ENCODE measurements at regions not wholly inside any gene's neighbourhood (a gene's known extent, or its start where the extent isn't known, plus 50 kb on each side); places are given as distances from the start of the nearest gene placed in this dataset.

DNA sequence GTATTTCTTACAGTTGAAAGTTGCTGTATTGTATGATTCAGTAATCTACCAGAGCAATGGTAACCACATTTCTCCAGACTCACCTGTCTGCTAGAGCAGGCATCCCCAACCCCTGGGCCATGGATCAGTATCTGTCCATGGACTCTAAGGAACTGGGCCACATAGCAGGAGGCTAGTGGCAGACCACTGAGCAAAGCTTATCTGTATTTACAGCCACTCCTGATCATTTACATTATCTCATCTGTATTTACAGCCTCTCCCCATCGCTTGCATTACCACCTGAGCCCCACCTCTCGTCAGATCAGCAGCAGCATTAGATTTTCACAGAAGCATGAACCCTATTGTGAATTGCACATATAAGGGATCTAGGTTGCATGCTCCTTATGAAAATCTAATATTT is 60.3 kb upstream of the MANEA start:
- WGBS (ENCODE audit: extremely low coverage, insufficient read length, low lambda C conversion rate): no CpG with 5 or more reads among the region's 2 CpGs

More for the DNA sequence above, 60.3 kb upstream of the MANEA start:
- Histone ChIP-seq H3K27ac (ENCODE audit: insufficient read length, low read depth, low read length) (no peak overlapping the region), H3K23ac (ENCODE audit: insufficient read length, low read depth, low read length) (no peak overlapping the region), H3T11ph (ENCODE audit: low read length) (no peak overlapping the region), H3K4ac (ENCODE audit: low read depth, low read length) (no peak overlapping the region), H2BK5ac (ENCODE audit: insufficient read length, low read length) (no peak overlapping the region), H3K18ac (ENCODE audit: insufficient read length, low read depth, low read length) (no peak overlapping the region), H3K4me1 (ENCODE audit: insufficient read depth, low read length) (peaks cover 2% of the 10 kb centered on the region), H3K9me3 (ENCODE audit: control insufficient read depth, low read depth, low read length) (no peaks in the 10 kb centered on the region), H2BK15ac (ENCODE audit: low read depth, low read length) (no peak overlapping the region), H2BK20ac (ENCODE audit: low read depth, low read length, poor library complexity, severe bottlenecking) (no peak overlapping the region), H2AFZ (ENCODE audit: low read length) (no peak overlapping the region), H3K9ac (ENCODE audit: extremely low read depth, insufficient read length, low read length) (no peak overlapping the region), H4K91ac (ENCODE audit: insufficient read length, low read depth, low read length) (no peak overlapping the region), H2BK120ac (ENCODE audit: low read depth, low read length, poor library complexity, severe bottlenecking) (no peak overlapping the region), H3K56ac (ENCODE audit: insufficient read length, low read depth, low read length) (no peak overlapping the region), H3K14ac (ENCODE audit: insufficient read depth, low read length) (no peak overlapping the region), H3K27me3 (ENCODE audit: insufficient read depth, low read length) (no peaks in the 10 kb centered on the region), H2BK12ac (ENCODE audit: insufficient read length, low read depth, low read length) (no peak overlapping the region), H4K8ac (replicated peaks; ENCODE audit: insufficient read length, low read depth, low read length) (no peak overlapping the region), H4K5ac (ENCODE audit: insufficient read length, low read depth, low read length) (no peak overlapping the region), H3K4me2 (ENCODE audit: insufficient read depth, insufficient read length, low read length) (no peak overlapping the region), H4K20me1 (ENCODE audit: control insufficient read depth, insufficient read depth, insufficient read length) (no peaks in the 10 kb centered on the region), H3K23me2 (ENCODE audit: insufficient read length, low read depth, low read length, poor library complexity, severe bottlenecking) (no peaks in the 10 kb centered on the region), H3K79me1 (ENCODE audit: insufficient read depth, low read depth, low read length, poor library complexity, severe bottlenecking) (no peaks in the 10 kb centered on the region), H2AK5ac (ENCODE audit: insufficient read length, low read length) (no peak overlapping the region), H3K79me2 (ENCODE audit: insufficient read depth, low read length) (no peaks in the 10 kb centered on the region)
- H3K4me1 Mint-ChIP-seq: peaks cover 52 to 54% of the 10 kb centered on the region in 2 experiments
- H3K36me3 Mint-ChIP-seq (ENCODE audit: insufficient read depth in 1 of 3, low read depth in 3 of 3): peaks cover 0 to 4% (median 0%) of the 10 kb centered on the region in 3 experiments; a peak in 2 of 7 replicates
- no peak overlapping the region for H3K4me3 Mint-ChIP-seq
- no peaks in the 10 kb centered on the region for H3K27me3 Mint-ChIP-seq (ENCODE audit: low read depth)
- H3K9me3 Mint-ChIP-seq: no peaks in the 10 kb centered on the region; a peak in 1 of 5 replicates
- DNase-seq: no peak
- peak overlapping the region in 1 of 3 experiments; percentile 40; a peak in 2 of 7 replicates for H3K27ac Mint-ChIP-seq
- TF ChIP-seq CTCF (conservative IDR thresholded peaks at IDR 0.05): no peak

Measured in H9 (cell line).